ENCODE measurements at regions not wholly inside any gene's neighbourhood (a gene's known extent, or its start where the extent isn't known, plus 50 kb on each side); places are given as distances from the start of the nearest gene placed in this dataset.

DNA sequence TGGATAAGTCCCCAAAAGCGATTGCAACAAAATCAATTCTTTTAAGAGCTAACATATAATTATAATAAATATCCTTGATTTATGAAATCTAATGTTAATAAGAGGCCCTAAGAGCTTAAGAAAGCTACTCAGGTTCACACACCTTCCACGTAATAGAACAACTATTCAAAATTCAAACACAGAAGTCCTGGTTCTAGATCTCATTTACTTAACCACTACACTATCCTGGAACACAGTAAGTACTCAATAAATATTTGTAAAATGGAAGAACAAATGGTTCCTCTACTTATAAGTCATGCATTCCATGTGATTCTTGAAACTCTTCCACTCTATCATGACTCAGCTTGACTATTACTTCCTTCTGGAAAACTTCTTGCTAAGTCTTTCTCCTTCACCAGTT, 268.2 kb downstream of the FAM181B start:
- DNase-seq (no peak), ATAC-seq (ENCODE audit: insufficient read depth, low FRiP score) (no peak)
- 64 to 95% methylated on average over 2 of the region's 2 CpGs for WGBS, 2 donors
- no peaks in the 10 kb centered on the region for H3K4me1 ChIP-seq (ENCODE audit: control insufficient read depth in 5 of 5, insufficient read depth in 5 of 5, low read length in 5 of 5)
- no peaks in the 10 kb centered on the region for H3K9me3 ChIP-seq (ENCODE audit: control insufficient read depth in 4 of 4, insufficient read depth in 3 of 4, low read length in 3 of 4)
- H3K4me3 ChIP-seq = no peak overlapping the region
- no peak overlapping the region for H3K27ac ChIP-seq (ENCODE audit: low read depth in 1 of 2, low read length in 1 of 2)
- H3K36me3 ChIP-seq (ENCODE audit: control insufficient read depth in 4 of 4, insufficient read depth in 4 of 4, low read length in 4 of 4) = no peaks in the 10 kb centered on the region
- TF ChIP-seq, protein P1, sequence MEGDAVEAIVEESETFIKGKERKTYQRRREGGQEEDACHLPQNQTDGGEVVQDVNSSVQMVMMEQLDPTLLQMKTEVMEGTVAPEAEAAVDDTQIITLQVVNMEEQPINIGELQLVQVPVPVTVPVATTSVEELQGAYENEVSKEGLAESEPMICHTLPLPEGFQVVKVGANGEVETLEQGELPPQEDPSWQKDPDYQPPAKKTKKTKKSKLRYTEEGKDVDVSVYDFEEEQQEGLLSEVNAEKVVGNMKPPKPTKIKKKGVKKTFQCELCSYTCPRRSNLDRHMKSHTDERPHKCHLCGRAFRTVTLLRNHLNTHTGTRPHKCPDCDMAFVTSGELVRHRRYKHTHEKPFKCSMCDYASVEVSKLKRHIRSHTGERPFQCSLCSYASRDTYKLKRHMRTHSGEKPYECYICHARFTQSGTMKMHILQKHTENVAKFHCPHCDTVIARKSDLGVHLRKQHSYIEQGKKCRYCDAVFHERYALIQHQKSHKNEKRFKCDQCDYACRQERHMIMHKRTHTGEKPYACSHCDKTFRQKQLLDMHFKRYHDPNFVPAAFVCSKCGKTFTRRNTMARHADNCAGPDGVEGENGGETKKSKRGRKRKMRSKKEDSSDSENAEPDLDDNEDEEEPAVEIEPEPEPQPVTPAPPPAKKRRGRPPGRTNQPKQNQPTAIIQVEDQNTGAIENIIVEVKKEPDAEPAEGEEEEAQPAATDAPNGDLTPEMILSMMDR (IDR thresholded peaks at IDR 0.05; ENCODE audit: control extremely low read depth, extremely low read depth) = no peak
- H3K9ac ChIP-seq (ENCODE audit: insufficient read depth in 1 of 2, low read length in 2 of 2) = no peak overlapping the region
- H3K27me3 ChIP-seq (ENCODE audit: control insufficient read depth in 3 of 3, insufficient read depth in 3 of 3, low read length in 2 of 3) = no peaks in the 10 kb centered on the region

DNA sequence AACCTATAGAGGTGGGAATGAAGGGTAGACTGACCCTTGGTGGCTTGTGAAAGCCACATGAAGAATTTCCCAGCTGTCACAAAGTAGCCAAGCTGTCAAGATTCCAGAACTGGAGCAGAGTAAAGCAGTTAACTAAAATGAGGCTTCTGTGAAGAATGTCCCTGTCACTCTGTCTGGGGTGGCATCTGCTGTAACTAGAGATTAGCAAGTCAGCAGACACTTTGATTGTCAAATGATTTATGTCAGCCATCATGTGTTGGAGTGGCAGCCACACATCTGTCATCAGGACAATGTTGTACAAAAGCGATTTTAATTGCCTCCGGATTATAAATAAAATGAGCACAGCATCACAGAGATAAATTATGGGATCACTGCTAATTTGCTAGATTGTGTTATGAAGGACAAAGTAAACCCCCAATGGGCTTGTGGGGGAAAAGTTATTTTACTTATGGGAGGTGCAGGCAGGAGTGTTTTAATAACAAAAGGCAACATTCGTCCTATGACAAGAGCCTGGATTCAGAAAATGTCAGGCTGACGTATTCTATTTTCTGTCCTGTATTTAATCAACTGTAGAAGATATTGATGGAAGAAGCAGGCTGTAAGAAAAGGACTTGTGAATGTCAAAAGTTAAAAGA, 270.9 kb downstream of the FAM181B start:
- H3K27ac ChIP-seq (ENCODE audit: low read depth in 1 of 2, low read length in 1 of 2) = no peak overlapping the region
- H3K36me3 ChIP-seq (ENCODE audit: control insufficient read depth in 4 of 4, insufficient read depth in 4 of 4, low read length in 4 of 4) = no peaks in the 10 kb centered on the region
- 65 to 70% methylated on average over 4 of the region's 4 CpGs for WGBS, 2 donors
- no peaks in the 10 kb centered on the region for H3K4me1 ChIP-seq (ENCODE audit: control insufficient read depth in 5 of 5, insufficient read depth in 5 of 5, low read length in 5 of 5)
- no peak for DNase-seq
- TF ChIP-seq, protein P1 (IDR thresholded peaks at IDR 0.05; ENCODE audit: control extremely low read depth, extremely low read depth) = no peak
- no peak overlapping the region for H3K9ac ChIP-seq (ENCODE audit: insufficient read depth in 1 of 2, low read length in 2 of 2)
- H3K4me3 ChIP-seq = no peak overlapping the region
- no peaks in the 10 kb centered on the region for H3K27me3 ChIP-seq (ENCODE audit: control insufficient read depth in 3 of 3, insufficient read depth in 3 of 3, low read length in 2 of 3)
- no peak for ATAC-seq (ENCODE audit: insufficient read depth, low FRiP score)
- no peaks in the 10 kb centered on the region for H3K9me3 ChIP-seq (ENCODE audit: control insufficient read depth in 4 of 4, insufficient read depth in 3 of 4, low read length in 3 of 4)

DNA sequence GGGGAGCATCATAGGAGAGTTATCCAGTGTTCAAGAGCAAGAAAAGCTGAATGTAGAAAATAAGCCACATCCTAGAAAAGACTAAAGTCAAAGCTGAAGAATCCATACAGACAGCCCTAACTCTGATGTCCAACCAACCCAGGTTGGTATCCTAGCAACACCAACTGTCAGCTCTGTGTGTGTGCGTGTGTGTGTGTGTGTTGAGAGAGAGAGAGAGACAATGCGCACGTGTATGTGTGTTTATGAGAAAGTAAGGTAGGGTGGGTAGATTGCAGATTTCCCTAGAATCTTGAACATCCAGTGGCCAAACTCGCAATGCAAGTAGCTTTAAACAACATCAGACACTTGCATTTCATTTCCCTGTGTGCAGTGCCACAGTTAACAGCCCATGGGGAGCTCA, 274.9 kb downstream of the FAM181B start:
- no peaks in the 10 kb centered on the region for H3K9me3 ChIP-seq (ENCODE audit: control insufficient read depth in 4 of 4, insufficient read depth in 3 of 4, low read length in 3 of 4)
- no peaks in the 10 kb centered on the region for H3K4me1 ChIP-seq (ENCODE audit: control insufficient read depth in 5 of 5, insufficient read depth in 5 of 5, low read length in 5 of 5)
- TF ChIP-seq, protein P1 (IDR thresholded peaks at IDR 0.05; ENCODE audit: control extremely low read depth, extremely low read depth) = no peak
- no peak for ATAC-seq (ENCODE audit: insufficient read depth, low FRiP score)
- H3K27ac ChIP-seq (ENCODE audit: low read depth in 1 of 2, low read length in 1 of 2) = no peak overlapping the region
- H3K9ac ChIP-seq (ENCODE audit: insufficient read depth in 1 of 2, low read length in 2 of 2) = no peak overlapping the region
- 35 to 47% methylated on average over 4 of the region's 4 CpGs for WGBS, 2 donors
- no peaks in the 10 kb centered on the region for H3K27me3 ChIP-seq (ENCODE audit: control insufficient read depth in 3 of 3, insufficient read depth in 3 of 3, low read length in 2 of 3)
- H3K4me3 ChIP-seq = no peak overlapping the region
- H3K36me3 ChIP-seq (ENCODE audit: control insufficient read depth in 4 of 4, insufficient read depth in 4 of 4, low read length in 4 of 4) = no peaks in the 10 kb centered on the region
- DNase-seq = peak in 1 of 3 donors; percentile 2

DNA sequence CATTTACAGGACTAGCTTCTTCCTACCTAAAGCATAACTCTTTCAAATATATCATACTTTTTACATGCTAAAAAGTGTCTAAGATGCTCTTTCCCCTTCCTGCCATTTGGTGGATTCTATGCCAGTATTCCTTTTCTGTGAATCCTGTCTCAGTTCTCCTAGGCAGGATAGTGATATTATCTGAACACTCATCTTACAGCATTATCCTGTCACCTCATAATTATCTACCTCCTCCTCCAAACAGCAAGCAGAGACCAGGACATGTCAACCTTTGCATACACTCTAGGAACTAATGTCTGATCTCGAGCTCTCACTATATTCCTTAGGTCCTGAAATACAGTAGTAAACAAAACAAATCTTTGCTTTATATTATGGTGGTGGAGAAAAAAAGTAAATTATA, 275.5 kb downstream of the FAM181B start:
- Histone ChIP-seq H3K4me1 (ENCODE audit: control insufficient read depth in 5 of 5, insufficient read depth in 5 of 5, low read length in 5 of 5) (no peaks in the 10 kb centered on the region), H3K9me3 (ENCODE audit: control insufficient read depth in 4 of 4, insufficient read depth in 3 of 4, low read length in 3 of 4) (no peaks in the 10 kb centered on the region), H3K27me3 (ENCODE audit: control insufficient read depth in 3 of 3, insufficient read depth in 3 of 3, low read length in 2 of 3) (no peaks in the 10 kb centered on the region), H3K9ac (ENCODE audit: insufficient read depth in 1 of 2, low read length in 2 of 2) (no peak overlapping the region), H3K4me3 (no peak overlapping the region), H3K27ac (ENCODE audit: low read depth in 1 of 2, low read length in 1 of 2) (no peak overlapping the region), H3K36me3 (ENCODE audit: control insufficient read depth in 4 of 4, insufficient read depth in 4 of 4, low read length in 4 of 4) (no peaks in the 10 kb centered on the region)
- TF ChIP-seq, protein P1 (IDR thresholded peaks at IDR 0.05; ENCODE audit: control extremely low read depth, extremely low read depth) = no peak
- DNase-seq (no peak), ATAC-seq (ENCODE audit: insufficient read depth, low FRiP score) (no peak)
- WGBS, 2 donors = 60 to 65% methylated on average over 1 of the region's 1 CpG

All from lung (tissue), 11 donors.